SK-N-SH treated with all-trans-retinoic acid at 6 μM for 48 hours (cell line): ENCODE measurements at regions not wholly inside any gene's neighbourhood (a gene's known extent, or its start where the extent isn't known, plus 50 kb on each side); places are given as distances from the start of the nearest gene placed in this dataset.

Experiments
- BACH2 ChIP-seq: fragments of 250-450 bp; sonication (Bioruptor Pico); IDR thresholded peaks from 2 replicates; pipeline ENCODE4 v1.9.0; 2021; ENCODE audit warnings: mild to moderate bottlenecking, borderline replicate concordance
- ESRRG ChIP-seq: fragments of 250-450 bp; sonication (Bioruptor Pico); IDR thresholded peaks from 2 replicates; pipeline ENCODE4 v1.6.1; 2021; ENCODE audit warnings: mild to moderate bottlenecking
- GLIS3 ChIP-seq: fragments of 250-450 bp; sonication (Bioruptor Pico); IDR thresholded peaks from 2 replicates; pipeline ENCODE4 v1.5.0; 2020; ENCODE audit warnings: mild to moderate bottlenecking, moderate library complexity
- PATZ1 ChIP-seq: fragments of 250-450 bp; sonication (Bioruptor Pico); IDR thresholded peaks from 2 replicates; pipeline ENCODE4 v1.8.0; 2020; ENCODE audit warnings: mild to moderate bottlenecking, moderate library complexity, borderline replicate concordance
- RARB ChIP-seq: fragments of 250-450 bp; sonication (Bioruptor Pico); IDR thresholded peaks from 2 replicates; pipeline ENCODE4 v1.8.0; 2021; ENCODE audit warnings: mild to moderate bottlenecking, moderate library complexity
- SNAI2 ChIP-seq: fragments of 250-450 bp; sonication (Bioruptor Pico); IDR thresholded peaks from 2 replicates; pipeline ENCODE4 v1.5.0; 2020; ENCODE audit warnings: mild to moderate bottlenecking, moderate library complexity
- TCF4 ChIP-seq: fragments of 250-450 bp; sonication (Bioruptor Pico); IDR thresholded peaks from 2 replicates; pipeline ENCODE4 v1.8.0; 2021; ENCODE audit warnings: mild to moderate bottlenecking, moderate library complexity, borderline replicate concordance
- TOX ChIP-seq: fragments of 250-450 bp; sonication (Bioruptor Pico); IDR thresholded peaks from 2 replicates; pipeline ENCODE4 v1.8.0; 2021; ENCODE audit warnings: mild to moderate bottlenecking, moderate library complexity, borderline replicate concordance
- ZC3H10 ChIP-seq: fragments of 250-450 bp; sonication (Bioruptor Pico); IDR thresholded peaks from 2 replicates; pipeline ENCODE4 v1.5.1; 2021; ENCODE audit warnings: mild to moderate bottlenecking, moderate library complexity
- ZFP3 ChIP-seq: fragments of 250-450 bp; sonication (Bioruptor Pico); IDR thresholded peaks from 2 replicates; pipeline ENCODE4 v1.5.0; 2020; ENCODE audit warnings: mild to moderate bottlenecking, moderate library complexity
- ZFP30 ChIP-seq: fragments of 450-650 bp; formaldehyde crosslinking; IDR thresholded peaks from 2 replicates; pipeline ENCODE4 v1.5.0; 2022; ENCODE audit warnings: mild to moderate bottlenecking, moderate library complexity
- ZNF565 ChIP-seq: fragments of 450-650 bp; formaldehyde crosslinking; conservative IDR thresholded peaks from 2 replicates; pipeline ENCODE4 v1.5.0; 2020; ENCODE audit warnings: low read depth, mild to moderate bottlenecking, moderate library complexity
- TF ChIP-seq, protein P1 (sequence below): fragments of 250-450 bp; sonication (Bioruptor Pico); IDR thresholded peaks from 2 replicates; pipeline ENCODE4 v1.5.0; 2020; ENCODE audit warnings: mild to moderate bottlenecking, moderate library complexity
- TF ChIP-seq, protein P2 (sequence below): fragments of 250-450 bp; sonication (Bioruptor Pico); IDR thresholded peaks from 2 replicates; pipeline ENCODE4 v1.5.1; 2020; ENCODE audit warnings: low read depth, mild to moderate bottlenecking, moderate library complexity

GRCh38 chrX:30144971-30145731, 70.2 kb upstream of the MAGEB2 start:
- TF ChIP-seq ZNF565 (no peak), TOX (no peak), ZFP30 (no peak), TCF4 (CRISPR knock-in tag) (no peak), ZC3H10 (no peak), BACH2 (CRISPR knock-in tag) (no peak), PATZ1 (CRISPR knock-in tag) (no peak), RARB (CRISPR knock-in tag) (no peak), SNAI2 (CRISPR knock-in tag) (no peak), ZFP3 (CRISPR knock-in tag) (no peak), GLIS3 (CRISPR knock-in tag) (no peak), ESRRG (CRISPR knock-in tag) (no peak)
- TF ChIP-seq, protein P1, sequence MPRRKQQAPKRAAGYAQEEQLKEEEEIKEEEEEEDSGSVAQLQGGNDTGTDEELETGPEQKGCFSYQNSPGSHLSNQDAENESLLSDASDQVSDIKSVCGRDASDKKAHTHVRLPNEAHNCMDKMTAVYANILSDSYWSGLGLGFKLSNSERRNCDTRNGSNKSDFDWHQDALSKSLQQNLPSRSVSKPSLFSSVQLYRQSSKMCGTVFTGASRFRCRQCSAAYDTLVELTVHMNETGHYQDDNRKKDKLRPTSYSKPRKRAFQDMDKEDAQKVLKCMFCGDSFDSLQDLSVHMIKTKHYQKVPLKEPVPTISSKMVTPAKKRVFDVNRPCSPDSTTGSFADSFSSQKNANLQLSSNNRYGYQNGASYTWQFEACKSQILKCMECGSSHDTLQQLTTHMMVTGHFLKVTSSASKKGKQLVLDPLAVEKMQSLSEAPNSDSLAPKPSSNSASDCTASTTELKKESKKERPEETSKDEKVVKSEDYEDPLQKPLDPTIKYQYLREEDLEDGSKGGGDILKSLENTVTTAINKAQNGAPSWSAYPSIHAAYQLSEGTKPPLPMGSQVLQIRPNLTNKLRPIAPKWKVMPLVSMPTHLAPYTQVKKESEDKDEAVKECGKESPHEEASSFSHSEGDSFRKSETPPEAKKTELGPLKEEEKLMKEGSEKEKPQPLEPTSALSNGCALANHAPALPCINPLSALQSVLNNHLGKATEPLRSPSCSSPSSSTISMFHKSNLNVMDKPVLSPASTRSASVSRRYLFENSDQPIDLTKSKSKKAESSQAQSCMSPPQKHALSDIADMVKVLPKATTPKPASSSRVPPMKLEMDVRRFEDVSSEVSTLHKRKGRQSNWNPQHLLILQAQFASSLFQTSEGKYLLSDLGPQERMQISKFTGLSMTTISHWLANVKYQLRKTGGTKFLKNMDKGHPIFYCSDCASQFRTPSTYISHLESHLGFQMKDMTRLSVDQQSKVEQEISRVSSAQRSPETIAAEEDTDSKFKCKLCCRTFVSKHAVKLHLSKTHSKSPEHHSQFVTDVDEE, result no peak
- TF ChIP-seq, protein P2, sequence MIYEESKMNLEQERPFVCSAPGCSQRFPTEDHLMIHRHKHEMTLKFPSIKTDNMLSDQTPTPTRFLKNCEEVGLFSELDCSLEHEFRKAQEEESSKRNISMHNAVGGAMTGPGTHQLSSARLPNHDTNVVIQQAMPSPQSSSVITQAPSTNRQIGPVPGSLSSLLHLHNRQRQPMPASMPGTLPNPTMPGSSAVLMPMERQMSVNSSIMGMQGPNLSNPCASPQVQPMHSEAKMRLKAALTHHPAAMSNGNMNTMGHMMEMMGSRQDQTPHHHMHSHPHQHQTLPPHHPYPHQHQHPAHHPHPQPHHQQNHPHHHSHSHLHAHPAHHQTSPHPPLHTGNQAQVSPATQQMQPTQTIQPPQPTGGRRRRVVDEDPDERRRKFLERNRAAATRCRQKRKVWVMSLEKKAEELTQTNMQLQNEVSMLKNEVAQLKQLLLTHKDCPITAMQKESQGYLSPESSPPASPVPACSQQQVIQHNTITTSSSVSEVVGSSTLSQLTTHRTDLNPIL (CRISPR knock-in tag), result no peak
